CD4-positive, alpha-beta T cell treated with Interleukin-15 for 1 hour (primary cell): ENCODE measurements at regions not wholly inside any gene's neighbourhood (a gene's known extent, or its start where the extent isn't known, plus 50 kb on each side); places are given as distances from the start of the nearest gene placed in this dataset.

Experiments
- DNase-seq: peaks from one replicate; pipeline ENCODE4 v3.0.0-alpha.2; 2020

DNA sequence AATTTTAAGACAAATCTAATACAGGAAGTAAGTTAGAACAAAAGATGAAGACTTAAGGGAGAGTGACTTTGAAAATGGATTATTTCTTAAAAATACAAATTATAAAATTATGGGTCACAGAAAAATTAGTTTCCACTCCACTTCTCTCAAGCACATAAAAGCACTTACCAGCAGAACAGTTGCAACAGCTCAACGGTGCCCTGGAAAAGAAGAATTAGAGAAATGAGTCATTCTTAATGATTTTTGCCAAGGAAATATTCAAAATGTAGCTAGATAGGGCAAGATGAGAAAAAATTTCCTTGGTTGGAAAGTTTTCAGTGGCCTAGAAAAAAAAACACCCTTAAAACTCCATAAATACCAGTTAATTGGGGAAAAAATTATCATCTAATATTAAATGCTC is 2185.6 kb upstream of the CELF4 start:
- DNase-seq: no peak

DNA sequence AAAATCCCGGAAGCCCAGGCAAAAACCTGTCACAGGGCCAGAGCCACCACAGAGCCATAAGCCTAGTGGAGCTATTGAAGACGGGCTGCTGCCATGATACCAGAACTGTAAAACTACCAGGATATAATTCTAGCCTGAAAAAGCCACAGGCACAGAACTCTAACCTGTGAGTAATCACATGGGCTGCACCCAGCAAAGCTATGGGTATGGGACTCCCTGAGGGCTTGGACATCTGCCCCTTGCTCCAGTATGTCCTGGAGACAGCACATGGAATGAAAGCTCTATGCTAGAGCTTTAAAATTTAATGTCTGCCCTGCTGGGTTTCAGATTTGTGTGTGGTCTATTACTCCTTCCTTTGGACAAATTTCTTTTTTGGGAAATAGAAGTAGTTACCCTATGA is 2183.6 kb upstream of the CELF4 start:
- no peak for DNase-seq

DNA sequence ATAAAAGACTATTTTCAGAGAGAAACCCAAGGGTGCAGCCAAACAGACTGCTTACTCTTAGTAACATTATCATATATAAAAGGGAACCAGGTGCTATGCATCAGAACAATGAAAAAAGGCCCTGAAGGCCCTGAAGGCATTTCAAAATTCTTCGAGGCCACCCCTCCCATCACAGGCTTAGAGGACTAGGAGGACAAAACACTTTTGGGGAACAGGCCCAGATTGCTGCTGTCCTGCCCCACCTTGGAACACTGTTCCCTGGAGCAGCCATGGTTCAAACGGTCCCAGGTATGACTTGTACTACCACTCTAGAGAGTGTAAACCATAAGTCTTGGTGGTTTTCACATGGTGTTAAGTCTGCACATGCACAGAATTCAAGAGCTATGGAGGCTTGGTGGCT is 2183.1 kb upstream of the CELF4 start:
- no peak for DNase-seq

DNA sequence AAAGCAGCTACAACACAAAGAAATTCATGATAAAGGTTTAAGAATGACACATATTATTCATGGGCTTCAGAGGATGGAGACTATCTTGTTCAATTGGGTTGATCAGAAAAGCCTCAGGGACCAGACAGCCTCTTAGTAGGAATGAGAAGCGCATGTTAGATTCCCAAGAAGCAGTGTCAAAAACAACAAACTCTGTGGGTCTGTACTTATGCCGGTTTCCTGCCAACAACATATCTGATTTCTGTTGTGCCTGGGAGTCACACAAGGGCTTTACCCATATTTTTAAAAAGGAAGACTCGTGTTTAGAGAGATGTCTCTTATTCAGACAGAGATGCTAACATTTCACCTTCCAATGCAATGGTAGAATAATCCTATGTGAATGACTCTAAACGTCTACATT is 2180.6 kb upstream of the CELF4 start:
- DNase-seq: no peak

DNA sequence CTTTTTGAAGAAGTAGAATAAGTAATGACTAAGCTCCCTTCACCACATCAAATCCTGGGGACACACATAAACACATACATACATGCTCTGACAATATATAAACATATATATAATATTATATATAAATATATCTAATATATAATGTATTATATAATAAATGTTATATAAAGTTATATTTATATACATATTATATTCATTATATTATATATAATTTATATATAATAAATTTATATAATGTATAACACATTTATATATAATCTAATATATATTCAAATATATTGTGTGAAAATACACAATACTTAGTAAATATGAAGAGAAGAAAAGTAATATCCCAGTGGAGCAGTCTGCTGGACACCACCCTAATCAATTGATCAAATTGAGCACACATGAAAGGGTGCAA is 2177.9 kb upstream of the CELF4 start:
- DNase-seq: no peak

DNA sequence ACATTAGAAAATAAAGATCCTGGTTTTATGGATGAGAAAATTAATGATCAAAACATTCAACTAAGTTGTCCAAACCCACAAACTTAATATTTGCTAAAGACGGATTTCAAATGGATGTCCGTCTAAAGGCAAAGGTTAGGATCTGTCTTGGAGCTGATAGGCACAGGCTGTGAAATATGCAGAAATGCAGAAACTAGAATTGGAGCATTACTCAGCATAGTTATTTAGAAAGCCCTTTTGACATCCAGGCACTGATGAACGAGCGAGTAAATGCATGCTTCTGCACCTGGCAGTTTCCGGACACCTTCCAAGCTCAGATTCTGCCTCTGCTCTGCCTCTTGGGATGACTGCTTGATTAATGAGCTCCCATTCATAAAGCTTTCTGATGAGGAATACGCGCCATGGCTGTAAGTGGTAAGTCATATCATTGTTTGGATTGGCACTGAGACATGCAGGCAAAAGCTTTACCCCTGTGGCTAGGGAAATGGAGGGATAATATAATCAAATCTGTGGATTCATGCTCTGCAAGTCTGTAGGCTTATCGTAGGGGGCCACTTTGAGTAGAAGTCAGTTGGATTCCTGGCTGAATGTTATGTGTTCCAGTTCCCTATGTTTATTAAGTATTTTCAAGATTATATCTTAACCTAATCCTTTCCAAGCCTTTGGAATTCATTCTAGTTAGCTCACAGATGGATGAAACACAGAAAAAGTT is 2176.3 kb upstream of the CELF4 start:
- no peak for DNase-seq

DNA sequence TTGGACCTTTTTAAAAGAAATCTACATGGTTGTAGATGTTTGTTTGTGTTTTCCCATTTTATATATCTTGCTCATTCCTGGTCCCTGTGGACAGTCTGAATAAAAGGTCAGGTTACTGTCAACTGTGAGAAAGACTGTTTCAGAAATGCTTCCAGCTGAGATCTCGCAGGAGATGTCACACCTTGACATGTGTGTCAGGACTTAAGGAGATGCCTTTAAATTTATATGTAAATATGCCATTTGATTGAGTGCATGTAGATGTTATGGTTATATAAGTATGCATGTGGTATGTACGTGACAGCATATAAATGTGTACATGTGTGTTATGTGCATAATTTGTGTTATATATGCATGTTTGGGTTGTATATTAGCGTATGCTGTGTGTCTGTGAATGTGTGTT is 2172.3 kb upstream of the CELF4 start:
- DNase-seq: no peak

DNA sequence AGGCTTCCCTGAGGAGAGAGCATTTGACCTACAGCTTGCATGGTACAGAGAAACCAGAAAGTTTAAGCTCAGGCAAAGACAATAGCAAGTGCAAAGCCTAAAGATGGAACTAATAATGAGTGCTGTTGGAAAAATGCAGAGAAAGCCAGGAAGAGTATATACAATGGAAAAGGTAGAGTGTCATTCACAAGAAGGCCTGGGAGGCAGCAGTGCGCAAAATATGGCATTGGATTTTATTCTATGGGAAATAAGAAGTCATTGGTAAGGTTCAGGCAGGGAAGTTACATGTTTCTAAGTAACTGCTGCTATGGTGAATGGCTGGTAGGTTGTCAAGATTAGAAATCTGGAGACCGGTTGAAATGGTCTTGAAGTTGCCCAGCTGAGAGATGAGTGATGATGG is 2167.3 kb upstream of the CELF4 start:
- DNase-seq: no peak

DNA sequence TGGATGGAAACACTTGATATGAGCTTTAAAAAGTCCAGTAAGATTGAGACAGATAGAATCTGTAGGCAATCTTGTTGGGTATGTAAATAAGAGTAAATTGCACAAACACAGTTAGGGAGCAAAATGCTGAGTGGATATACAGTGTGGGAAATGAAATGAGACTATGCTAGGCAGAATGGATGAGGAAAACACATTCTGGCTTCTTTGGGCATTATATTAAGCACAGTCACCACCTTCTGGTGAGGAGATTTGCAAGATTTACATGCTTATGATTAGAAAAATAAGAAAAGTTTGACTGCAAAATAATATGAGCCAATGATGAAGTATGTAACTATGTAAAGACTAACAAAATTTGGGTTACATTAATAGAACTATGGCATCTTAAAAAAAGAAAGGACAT is 2165.0 kb upstream of the CELF4 start:
- DNase-seq: no peak

DNA sequence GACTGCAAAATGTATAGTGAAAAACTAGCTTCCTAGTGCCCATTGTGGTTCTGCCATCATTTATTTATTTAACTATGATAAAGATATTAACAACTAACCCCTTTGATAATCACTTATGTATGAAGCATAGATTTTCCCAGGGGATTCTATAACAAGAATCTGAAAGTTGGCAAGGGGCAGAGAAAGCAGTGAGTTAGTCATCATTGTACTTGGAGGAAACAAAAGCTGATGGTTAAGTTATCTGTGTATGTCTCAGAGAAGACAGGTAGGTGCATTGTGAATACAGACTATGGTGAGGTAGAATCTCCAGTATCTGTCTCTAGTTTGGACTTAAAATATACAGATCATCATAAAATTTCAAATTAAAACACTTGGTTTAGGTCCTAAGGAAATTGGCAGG is 2159.1 kb upstream of the CELF4 start:
- no peak for DNase-seq

DNA sequence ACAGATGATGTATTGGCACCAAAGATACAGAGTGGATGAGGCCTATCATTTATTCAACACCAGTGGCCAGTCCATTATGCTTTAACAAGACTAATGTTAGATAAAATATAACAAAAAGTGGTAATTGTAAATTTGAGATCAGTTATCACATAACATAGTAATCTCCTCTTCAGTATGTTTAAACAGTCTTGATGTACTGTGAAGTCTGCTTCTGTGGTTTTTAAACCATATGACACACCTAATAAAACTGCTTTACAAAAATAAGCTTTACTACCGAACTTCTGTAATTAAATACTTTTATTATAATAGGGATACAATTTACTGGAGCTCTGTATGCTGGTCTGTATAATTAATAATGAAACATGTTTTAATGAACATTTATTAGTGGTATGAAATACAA is 2156.1 kb upstream of the CELF4 start:
- DNase-seq: no peak

DNA sequence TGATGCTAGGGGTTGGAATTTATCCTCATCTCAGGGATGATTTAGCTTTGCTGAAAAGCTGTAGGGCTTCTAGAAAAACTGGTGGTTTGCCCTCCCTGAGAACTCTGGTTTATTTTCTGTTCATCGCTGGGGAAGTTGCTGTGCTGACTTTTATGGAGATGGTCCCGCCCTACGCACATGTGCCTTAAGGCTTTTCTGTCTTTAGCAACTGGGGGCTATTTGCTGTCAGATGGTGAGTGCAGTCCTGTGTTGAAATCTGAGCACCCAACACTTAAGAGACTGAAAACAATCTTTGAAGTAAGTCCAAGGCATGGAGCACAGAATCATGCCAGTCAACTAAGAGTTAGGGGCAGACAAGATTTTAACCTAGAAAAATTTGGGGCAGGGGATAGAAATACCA is 2148.4 kb upstream of the CELF4 start:
- DNase-seq: no peak

DNA sequence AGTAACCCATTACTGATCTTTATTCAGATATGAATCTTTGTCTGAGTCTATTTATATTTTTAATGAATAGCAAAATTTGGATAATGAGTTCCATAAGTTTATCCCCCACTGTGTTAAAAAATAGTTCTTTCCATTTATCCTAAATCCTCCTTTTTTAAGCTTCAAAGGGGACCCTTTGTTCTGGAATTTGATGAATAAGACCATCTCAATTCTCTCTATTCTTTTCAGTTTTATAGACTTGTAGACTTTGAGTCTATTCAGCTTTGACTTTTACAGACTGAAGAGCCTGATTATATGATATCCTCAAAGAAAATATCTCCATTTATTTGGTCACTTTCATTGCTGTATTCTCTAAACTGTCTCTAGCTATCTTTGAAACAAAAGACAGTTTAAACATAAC is 2146.1 kb upstream of the CELF4 start:
- DNase-seq: no peak

DNA sequence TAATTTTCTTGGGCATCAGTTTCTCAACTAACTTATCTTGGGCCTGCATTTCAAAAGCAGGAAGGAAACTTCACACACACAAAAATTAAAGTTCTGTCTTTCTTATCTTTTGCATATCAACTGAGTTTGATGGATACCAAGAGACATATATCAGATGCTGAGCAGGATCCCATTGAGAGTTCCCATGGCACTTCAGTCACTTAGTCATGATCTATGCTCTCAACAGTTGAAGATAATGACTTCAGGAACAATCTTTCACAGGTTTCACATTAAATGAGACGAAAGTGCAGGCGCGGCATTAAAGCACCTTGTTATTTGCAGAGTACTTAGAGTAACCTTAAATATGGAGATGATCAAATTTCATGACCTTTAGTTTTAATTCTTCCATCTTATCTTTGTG is 2139.8 kb upstream of the CELF4 start:
- DNase-seq: no peak

DNA sequence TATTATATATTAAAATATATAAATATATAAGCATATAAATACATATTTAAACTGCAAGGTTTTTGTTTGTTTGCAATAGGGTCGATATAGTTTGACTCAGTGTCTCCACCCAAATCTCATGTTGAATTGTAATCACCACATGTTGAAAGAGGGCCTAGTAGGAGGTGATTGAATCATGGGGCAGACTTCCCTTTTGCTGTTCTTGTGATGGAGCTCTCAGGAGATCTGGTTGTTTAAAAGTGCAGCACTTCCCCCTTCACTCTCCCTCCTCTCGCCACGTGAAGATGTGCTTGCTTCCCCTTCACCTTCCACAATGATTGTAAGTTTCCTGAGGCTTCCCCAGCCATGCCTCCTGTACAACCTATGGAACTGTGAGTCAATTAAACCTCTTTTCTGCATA is 2137.3 kb upstream of the CELF4 start:
- DNase-seq: no peak

DNA sequence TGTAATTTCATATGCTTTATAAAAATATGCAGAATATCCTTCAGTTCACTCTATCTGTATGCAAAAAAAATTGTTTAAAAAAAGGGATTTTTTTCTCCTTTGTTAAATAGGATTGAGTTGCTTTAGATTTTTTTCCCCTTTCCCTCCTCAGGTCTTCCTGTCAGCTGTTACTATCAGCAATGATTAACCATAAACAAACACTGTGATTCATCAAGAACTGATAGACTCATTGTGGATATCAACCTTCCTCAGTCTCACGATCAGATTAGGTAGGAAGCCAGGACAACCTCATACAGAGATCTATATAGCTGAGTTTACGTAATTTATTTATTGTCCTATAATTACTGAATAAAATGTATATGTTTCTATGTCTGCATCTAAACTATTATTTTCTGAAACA is 2136.2 kb upstream of the CELF4 start:
- no peak for DNase-seq

DNA sequence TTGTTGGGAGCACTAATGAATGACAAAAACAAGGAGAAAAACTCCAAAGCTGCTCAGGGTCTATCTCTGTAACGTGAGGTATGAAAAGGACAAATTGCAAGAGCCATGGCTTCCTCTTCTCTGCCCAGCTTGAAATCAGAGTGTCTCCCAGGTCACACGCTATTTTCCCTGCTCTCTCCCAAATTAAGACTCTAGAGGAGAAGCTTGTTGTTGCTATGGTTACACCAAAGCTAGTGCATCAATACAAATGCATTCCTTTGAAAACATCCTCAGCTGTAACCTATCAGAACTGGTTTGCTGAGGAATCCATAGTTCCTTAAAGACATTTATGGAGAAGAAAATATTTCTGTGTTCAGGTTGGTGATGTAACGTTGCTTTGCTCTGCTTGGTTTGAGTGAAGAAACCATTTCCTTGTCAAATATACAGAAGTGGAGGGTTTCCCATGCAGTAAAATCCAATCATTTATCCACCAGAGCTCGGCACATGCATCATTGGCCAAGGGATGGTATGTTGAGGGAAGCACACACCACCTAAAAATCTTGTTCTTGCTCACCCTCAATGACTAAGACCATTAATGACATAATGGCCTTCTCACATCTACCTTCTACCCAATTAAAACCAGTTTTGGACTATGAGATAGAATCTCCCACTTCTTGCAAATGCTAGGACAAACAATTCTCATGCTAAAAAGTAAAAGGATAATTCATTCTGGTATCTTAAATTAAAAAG is 2135.6 kb upstream of the CELF4 start:
- no peak for DNase-seq

DNA sequence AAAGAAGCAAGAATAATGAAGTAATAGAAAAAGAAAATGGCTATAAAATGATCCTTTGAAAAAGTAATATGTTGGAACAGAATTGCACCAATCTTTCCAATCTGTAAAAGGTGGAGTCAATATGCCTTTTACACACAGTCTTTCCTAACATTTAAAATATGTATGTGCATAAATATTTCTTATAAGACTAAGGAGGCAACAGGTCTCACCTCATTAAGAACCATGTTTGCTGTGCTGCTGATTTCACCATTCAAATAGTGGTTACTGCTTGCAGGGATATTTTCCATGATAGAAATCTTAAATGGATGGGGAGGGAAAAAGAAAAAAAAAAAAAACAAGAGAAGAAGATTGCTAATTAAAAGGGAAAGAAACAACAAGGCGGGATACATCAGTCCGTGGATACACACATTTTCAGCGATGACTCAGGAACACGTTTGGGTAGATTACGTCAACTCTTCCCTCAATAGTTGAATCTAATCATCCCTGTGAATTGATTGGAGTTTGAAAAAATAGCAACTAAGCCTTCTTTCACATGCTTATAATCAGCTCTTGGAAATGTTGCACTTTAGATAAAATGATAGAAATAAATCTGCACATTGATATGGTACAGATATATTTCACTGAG is 2133.9 kb upstream of the CELF4 start:
- DNase-seq: no peak

DNA sequence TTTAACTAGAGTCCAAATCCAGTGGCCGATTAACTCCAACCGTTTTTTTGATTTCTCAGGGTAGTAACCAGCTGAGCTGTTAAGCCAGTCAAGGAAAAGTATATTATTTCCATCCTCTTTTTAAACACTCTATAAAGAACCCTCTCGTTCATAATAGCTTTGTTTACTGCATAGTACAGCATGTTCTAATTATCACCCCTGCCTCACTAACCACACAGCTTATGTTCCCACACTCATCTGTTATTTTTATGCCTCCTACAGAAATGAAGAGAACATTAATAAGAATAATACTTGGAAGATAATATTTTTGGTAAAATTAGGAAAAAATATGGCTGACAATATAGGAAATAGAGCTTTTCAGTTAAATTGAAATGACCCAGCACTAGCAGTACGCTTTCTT is 2132.8 kb upstream of the CELF4 start:
- no peak for DNase-seq

DNA sequence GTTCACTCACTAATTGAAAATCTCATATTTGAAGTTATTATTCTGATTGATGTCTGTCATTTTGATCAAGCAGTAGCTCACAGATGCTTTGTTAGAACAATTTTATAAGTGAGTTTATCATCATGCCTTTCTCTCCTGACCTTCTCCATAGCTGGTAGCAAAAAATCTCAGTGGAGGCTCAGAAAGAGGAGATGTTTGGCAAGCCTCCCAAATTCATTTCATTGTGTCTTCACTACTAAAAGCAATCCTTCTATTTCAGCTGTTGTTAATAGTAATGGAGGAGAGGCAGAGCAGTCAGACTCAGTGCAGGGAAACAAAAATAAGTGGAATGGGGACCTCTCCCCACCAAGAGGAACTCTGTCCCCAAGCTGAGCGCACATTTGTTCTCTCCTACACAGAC is 2127.8 kb upstream of the CELF4 start:
- no peak for DNase-seq

DNA sequence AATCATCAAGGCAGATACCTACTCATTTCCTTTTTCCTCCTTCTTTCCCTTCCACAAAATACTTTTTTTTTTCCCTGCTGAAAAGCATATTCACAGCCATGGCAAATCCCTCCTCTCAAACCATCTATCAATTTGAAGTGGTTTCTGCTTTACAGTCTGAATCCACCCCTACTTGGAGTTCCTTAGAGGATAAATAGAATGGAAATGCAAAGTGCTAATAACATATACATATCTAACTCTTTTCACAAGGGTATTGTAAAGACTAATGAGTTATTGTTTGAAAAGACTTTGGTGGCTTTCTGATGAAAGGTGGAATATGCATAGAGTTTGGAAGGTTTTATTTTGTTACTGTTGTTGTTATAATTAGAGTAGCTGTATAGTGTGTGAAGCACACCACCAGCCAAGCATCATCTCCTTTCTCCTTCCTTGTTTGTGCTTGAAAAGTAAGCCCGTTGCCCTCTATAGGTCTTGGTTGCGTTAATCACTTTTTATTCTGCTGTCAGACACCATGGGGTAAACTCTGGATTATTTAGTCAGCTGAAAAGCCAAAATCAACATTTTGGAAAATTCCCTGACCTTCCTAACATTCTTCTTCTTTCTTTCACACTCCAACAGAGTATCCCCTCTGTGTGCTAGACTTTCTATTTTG is 2126.9 kb upstream of the CELF4 start:
- no peak for DNase-seq

DNA sequence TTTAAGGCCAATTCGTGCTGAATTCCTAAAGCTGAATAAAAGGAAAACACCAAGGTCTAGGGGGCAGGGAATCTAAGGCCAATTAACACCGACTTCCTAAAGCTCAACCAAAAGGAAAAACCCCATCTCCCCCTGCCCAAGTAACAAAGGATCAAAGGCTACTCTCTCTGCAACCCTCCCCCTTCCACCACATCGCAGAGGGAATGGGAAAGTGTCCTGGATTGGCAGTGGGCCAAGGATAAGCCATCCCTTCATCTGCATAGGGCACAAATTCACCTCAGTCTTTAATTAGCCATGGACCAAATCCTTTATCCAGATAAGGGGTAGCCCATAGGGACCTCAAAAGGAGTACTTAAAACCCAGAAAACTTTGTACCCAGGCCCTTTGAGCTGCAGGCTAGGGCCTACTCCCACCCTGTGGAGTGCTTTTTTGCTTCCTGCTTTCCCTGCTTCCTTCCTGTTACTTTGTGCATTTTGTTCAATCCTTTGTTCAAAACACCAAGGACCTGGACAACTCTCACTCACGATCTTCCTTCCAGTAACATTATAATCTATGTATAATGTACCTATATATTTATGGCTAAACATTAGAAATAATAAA is 2119.8 kb upstream of the CELF4 start:
- no peak for DNase-seq

DNA sequence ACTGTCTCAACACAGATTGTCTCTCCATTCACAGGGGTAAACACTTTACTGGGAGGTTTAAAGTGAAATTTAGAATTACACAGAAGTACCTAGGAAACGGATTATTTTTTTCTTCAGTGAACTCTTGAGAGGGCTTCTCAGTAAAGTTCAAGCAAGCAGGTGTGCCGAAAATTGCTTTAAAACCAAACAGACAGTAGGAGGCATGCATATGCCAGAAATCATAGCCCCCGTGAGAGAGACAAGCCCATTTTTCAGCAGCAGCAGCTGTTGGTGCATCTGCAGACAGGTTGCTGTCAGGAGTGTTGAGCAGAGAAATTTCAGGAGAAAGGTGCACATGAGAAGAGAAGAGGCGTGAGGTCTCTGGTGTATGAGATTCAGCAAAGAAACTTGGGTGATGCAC is 2115.5 kb upstream of the CELF4 start:
- no peak for DNase-seq

DNA sequence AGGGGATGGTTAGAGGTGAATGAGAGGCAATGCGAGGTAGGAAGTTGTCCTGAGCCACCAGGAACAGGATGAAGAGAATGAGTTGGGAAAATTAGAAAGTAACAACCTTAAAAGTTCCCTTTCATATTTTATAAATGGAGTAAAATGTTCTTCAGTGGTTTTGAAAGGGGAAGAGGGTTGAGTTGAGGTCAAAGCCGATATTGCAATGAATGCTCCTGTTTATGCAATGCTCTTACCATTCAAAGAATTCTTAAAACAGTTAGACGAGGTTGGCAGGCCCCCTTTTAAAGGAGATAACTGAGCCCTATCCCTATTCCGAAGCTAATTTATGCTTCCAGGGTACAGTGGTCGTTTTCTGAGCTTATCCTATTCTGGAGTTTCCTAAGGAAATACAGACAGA is 2110.3 kb upstream of the CELF4 start:
- no peak for DNase-seq
